HEK293T (cell line): ENCODE measurements at regions not wholly inside any gene's neighbourhood (a gene's known extent, or its start where the extent isn't known, plus 50 kb on each side); places are given as distances from the start of the nearest gene placed in this dataset.

ENCODE experiments used
- BHLHE40 ChIP-seq: fragments of 450-650 bp; IDR thresholded peaks from 2 replicates; pipeline ENCODE4 v1.6.1; 2016; ENCODE audit warnings: mild to moderate bottlenecking, moderate library complexity, borderline replicate concordance
- FOXM1 ChIP-seq: fragments of 450-650 bp; IDR thresholded peaks from 2 replicates; pipeline ENCODE4 v1.6.1; 2017; ENCODE audit warnings: mild to moderate bottlenecking, borderline replicate concordance
- PKNOX1 ChIP-seq: fragments of 450-650 bp; IDR thresholded peaks from 2 replicates; pipeline ENCODE4 v1.6.1; 2016
- TARDBP ChIP-seq: fragments of 450-650 bp; IDR thresholded peaks from 2 replicates; pipeline ENCODE4 v1.6.1; 2016

- TF ChIP-seq BHLHE40 = no peak
- TF ChIP-seq TARDBP = no peak
- TF ChIP-seq FOXM1 = no peak
- no peak for TF ChIP-seq PKNOX1
These were observed 138.4 kb upstream of the MYCN start for GRCh38 chr2:15801904-15802303.
